SIG-M5 treated with dmso at 0.1 percent for 504 hours (cell line): ENCODE measurements at regions not wholly inside any gene's neighbourhood (a gene's known extent, or its start where the extent isn't known, plus 50 kb on each side); places are given as distances from the start of the nearest gene placed in this dataset.

ENCODE experiments used
- DNase-seq: peaks from one replicate; lab custom pipeline; 2025; ENCODE audit not compliant: unreplicated experiment; lab: John Stamatoyannopoulos, UW

DNA sequence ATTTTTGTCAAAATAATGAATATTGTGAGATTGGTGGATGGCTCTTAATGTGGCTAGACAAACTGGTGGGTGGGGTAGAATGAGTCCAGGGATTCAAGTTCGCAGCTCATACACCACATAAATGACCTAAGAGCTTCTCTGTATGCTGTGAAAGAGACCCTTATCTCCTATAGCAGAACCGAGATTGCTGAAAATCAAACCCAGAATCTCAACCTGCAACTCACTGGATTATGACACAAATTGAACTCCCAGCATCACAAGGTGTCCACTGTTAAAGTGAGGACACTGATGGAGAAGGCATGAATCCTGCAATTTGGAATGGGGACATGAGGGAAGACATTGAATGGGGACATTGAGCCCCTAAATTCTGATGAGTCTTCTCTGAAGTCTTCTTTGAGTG is 51.3 kb upstream of the CNKSR3 start:
- DNase-seq: no peak

- no peak for DNase-seq
Observed at GRCh38 chr6:154565331-154565730, 54.8 kb upstream of the CNKSR3 start.

DNA sequence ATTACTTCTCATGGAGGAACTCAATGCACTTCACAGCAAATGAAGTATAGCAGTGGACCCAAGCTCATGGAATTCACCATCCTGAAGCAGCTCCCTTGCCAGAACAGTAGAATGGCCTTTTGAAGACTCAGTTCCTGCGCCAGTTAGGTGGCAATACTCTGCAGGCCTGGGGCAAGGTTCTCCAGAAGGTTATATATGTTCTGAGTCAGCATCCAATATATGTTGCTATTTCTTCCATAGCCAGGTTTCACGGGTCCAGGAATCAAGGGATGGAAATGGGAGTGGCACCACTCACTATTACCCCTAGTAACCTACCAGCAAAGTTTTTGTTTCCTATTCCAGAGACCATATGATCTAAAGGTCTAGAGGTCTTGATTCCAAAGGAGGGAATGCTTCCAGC is 56.4 kb upstream of the CNKSR3 start:
- no peak for DNase-seq

GRCh38 chr6:154567695-154568220 is 57.3 kb upstream of the CNKSR3 start:
- DNase-seq: no peak

GRCh38 chr6:154569156-154569862 is 58.8 kb upstream of the CNKSR3 start:
- DNase-seq: no peak

- DNase-seq: no peak
Observed at GRCh38 chr6:154570505-154570904, 60.0 kb upstream of the CNKSR3 start.

DNA sequence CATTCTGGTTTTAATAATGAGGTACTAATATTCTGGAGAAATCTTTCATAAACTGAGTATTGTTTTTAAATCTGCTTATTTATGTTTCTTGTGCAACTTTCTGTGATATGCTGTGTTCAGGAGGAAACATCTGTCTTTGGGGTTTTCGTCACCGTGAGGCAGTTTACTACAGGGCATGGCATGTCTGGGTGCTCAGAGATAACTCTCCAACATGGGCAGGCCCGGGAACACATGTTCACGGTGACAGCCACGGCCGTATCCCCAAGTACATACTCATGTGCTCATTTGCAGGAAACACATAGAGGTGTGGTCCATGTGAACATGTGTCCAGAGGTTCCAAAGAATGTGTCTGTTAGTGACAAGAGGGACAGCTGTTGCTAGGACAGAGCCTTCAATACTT is 62.1 kb upstream of the CNKSR3 start:
- no peak for DNase-seq

DNA sequence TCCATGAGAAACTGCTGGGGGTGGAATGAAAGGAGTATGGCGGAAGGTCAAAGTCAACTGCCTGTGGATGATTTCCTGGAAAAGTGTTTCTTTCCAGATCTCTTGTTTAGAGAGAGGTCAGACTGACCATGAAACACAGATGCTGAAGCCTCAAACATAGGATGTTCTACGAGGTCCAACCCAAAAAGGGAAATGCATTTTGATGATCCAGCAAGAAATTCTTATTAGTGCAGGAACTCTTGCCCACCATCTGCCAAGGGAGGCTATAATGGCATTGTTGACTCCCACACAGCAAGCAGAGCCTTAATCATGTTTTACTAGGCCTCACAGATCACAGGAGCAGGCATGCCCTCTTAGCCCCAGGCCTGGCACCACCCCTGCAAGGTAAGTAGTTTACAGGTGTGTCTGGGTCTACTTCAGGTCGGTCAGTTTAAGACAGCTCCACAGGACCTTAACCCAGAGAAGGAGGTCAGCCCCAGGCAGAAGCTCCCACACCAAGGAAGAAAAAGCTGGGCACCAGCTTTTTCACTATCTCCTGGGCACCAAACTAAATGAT is 67.6 kb upstream of the CNKSR3 start:
- DNase-seq: no peak

DNA sequence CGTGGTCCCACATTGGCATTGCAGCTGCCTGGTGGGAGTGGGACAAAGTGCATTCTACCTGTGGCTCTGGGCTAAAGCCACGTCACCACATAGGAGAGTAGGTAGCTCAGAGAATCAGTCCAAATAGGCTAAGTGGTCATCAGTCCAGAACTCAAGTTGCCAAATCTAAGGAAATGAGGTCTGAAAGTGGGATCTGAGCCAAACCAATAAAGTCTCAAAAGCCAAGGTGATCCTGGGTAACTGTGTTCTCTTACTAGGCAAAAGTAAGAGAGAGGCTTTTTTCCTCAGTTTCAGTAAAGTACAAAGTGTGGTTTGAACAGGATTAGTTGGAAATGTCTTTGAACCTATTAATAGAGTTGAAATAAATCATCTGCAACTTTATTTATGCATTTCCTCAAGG is 68.6 kb upstream of the CNKSR3 start:
- no peak for DNase-seq

DNA sequence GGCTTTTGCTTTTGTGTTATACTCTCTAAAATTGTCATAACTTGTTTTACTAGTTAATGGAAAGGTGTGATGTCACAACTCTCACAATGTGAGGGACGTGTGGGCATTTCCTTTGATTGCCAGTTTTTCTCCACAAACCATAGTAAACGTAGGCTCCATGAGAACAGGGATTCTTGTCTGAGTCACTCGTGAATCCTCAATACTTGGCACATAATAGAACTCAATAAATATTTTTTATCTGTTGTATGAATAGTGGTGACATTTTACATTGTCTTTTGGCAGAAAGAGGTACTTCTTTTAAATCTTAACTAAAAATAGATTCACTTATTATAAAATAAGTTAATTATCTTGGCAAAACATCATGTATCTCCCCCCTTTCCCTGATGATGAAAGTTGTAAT is 69.0 kb upstream of the CNKSR3 start:
- DNase-seq: no peak

DNA sequence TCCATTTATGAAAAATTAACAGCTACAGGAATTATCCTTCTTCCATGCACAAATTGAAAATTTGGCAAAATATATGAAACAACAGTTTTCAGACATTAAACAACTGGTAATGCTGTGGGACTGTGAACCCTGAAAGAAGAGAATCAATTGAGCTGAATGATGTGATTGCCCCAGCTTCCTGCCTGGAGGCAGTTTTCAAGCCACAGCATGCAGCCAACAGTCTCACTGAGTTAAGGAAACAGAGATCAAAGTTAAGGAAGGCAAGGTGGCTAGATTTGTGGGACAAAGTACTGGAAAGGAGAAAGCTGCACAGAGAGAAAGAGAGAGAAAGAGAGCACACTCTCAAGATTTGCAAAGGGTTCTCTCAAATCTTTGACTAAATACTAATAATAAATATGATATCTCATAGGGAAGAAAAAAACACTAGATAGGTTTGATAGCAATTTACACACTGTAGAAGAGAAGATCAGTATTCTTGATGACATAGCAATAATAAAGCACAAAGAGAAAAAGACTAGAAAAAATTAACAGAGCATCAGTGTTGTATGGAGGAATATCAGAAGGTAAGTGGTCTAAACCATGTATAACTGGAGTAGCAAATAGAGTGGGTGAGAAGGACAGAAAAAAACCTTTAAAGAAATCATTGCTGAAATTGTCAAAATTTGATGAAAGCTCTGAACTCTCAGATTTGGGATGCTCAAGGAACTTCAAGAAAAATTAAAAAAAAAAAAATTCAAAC is 70.1 kb upstream of the CNKSR3 start:
- DNase-seq: no peak

DNA sequence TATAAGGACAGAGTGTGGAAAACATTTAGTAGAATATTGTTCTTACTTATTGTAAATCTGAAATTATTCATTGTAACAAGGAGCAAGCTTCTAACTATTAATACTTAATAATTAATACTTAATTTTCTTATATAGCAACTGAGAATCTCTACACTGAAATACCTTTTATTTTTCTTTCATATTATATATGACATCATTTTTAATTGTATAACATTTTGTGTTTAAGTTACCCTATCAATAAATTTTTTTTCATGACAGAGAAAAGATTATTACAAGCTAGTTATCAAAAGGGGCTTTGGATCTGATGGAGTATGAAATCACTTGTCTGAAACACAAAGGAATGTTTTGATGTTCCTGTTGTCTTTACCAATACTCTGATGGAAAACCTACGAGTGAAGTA is 72.2 kb upstream of the CNKSR3 start:
- DNase-seq: no peak

DNA sequence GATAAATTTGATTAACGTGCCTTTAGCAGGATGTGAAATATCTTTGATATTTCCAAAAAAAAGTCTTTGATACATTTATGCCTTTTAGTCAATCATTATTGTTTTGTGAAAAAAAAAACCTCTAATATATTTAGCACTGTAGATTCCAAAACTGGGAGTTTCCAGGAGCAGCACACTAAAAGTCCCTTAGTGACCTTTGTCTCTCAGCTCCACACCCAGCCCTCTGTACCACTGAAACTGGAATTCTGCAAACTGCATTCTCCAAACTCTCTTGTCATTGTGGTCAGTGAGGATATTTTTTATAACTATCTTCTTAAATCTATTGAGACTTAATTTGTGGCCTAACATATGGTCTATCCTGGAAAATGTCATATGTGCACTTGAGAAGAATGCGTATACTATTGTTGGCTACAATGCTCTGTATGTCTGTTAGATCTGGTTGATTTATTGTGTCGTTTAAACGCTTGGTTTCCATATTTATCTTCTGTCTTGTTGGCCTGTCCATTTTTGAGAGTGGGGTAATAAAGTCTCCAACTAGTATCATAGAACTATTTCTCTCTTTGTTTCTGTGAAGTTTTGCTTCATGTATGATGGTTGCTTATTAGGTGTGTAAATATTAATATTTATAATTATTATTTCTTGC is 73.2 kb upstream of the CNKSR3 start:
- no peak for DNase-seq

GRCh38 chr6:154590756-154591155 is 80.3 kb upstream of the CNKSR3 start:
- DNase-seq: no peak

DNA sequence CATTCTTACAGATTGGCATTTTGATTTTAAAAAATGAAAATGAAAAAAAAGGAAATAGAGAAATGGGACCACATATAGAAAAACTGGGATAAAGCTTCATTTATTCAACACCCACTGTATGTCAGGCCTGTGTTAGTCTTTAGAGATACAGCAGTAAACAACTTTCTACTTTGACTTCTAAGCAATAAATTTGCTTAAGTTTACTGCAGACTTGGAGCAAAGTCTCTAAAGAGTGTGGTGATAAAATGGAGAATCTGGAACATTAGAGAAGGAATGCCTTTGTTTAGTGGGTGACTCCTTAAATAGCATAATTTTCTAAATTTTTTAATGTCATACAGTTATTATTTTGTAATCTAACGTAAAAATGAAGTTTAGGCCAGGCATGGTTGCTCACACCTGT is 80.7 kb upstream of the CNKSR3 start:
- DNase-seq: no peak

GRCh38 chr6:154592199-154592860 is 81.8 kb upstream of the CNKSR3 start:
- DNase-seq: no peak

DNA sequence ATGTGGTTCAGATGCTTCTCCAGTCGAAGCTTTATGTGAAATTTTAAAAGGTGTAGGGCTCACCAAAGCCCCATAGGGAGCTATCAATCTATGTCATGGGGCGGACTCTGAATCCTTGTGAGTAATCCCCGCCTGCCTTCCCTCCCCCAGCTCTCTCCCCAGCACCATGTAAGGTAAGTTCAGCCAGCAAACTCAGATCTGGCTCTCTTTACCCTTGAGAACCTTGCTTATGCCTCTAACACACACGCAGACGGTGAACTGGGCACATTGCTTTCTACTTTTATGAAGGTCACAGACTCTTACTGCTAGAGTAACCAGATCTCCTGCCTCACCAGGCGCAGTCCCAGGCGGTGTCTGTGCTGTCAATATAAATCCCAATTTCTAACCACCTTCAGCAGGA is 82.6 kb upstream of the CNKSR3 start:
- no peak for DNase-seq

DNA sequence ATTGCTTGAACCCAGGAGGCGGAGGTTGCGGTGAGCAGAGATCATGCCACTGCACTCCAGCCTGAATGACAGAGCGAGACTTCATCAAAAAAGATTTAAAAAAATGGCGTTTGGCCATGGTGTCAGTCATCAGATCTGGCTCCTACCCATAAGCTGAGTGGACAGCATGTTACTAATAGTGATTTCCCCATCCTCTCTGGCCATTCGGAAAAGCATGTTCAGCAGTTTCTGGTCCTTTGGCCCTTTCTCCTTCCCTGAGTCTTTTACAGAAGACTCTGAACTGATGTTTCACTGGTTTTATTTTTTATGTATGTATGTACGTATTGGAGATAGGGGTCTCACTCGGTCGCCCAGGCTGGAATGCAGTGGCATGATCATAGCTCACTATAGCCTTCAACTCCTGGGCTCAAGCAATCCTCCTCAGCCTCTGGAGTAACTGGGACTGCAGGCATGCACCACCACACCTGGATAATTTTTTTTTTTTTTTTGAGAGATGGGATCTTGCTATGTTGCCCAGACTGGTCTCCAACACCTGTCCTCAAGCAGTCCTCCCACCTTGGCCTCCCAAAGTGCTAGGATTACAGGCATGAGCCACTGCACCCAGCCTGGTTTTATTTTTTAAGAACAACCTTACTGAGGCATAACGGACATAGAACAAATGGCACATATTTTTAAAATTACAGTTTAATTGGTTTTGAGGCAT is 84.2 kb upstream of the CNKSR3 start:
- no peak for DNase-seq

- no peak for DNase-seq
Observed at GRCh38 chr6:154595538-154595937, 85.1 kb upstream of the CNKSR3 start.

DNA sequence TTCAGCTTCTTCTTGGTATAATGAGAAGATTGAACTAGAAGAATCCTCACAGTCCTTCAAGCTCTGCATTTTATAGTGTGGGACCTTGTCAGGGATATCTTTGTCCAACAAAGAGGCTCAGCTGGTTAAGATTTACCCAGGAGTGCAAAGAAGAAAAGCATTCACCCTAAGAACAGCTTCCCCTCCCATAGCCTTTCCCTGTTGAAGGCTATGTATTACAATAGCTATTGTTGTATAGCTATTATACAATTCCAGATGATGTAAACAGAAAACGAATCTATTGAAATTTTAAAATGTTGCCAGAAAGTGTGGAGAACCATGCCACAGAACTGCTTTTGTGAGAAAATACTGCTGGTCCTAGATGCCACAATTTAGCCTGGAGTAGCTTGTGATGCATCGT is 85.5 kb upstream of the CNKSR3 start:
- no peak for DNase-seq

GRCh38 chr6:154596701-154597100 is 86.2 kb upstream of the CNKSR3 start:
- DNase-seq: no peak
